ENCODE measurements at regions not wholly inside any gene's neighbourhood (a gene's known extent, or its start where the extent isn't known, plus 50 kb on each side); places are given as distances from the start of the nearest gene placed in this dataset.
"Not testable (repeated sequence)": the region's sequence is repeated elsewhere in the genome, so short reads cannot be mapped to it uniquely, and the experiment has no call there.

DNA sequence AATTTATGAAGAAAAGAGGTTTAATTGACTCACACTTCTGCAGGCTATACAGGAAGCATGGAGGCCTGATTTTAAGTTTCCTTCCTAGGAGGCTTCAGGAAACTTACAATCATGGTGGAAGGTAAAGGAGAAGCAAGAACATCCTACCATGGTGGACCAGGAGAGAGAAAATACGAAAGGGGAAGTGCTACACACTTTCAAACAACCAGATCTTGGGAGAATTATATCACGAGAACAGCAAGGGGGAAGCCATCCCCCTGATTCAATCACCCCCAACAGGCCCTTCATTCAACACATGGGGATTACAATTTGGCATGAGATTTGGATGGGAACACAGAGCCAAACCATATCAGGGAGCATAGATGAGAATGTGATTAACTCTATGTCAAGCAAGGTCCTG is 121.0 kb downstream of the MTHFS start:
- no peak for DNase-seq

DNA sequence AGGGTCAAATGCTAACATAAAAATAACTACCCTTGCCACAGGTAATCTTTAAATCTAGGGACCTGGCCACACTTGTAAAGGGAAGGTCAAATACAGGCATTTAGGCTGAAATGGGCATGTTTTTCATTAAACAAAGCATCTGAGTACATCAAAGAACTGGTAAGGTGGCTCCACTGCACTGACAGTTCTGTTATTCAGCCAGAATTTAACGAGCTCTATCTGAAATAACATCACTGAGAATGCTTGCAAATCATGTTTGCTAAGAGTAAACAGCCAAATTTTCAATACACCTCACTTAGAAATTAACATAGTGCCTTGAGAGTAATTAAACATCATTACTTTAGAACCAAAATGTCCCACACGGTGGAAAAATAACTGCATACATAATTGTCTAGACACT is 118.9 kb downstream of the MTHFS start:
- no peak for DNase-seq

DNA sequence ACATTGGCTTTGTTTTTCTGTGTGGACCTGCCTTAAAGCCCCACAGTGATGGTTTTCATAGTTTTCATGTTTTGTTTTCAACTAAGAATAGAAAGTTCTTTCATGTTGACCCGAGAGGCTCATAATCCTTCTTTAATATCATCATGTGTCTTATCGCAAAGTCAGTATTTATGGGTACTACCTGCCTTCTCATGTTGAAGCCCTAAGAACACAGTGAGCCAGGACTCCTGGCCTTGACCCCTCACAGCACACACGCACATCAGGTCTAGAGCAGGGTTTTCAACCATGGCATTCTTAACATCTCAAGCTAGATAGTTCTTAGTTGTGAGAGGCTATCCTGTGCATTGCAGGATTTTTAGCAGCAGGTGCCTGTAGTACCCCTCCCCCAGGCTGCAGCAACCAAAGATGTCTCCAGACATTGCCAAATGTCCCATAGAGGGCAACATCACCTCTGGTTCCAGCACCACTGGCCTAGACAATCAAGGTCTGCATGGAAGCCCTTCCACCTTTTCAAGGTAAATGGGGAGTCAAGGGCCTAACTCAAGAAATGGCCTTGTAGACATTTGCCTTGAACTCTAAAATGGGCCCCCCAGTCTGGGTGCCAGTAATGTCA is 118.3 kb downstream of the MTHFS start:
- DNase-seq: no peak

DNA sequence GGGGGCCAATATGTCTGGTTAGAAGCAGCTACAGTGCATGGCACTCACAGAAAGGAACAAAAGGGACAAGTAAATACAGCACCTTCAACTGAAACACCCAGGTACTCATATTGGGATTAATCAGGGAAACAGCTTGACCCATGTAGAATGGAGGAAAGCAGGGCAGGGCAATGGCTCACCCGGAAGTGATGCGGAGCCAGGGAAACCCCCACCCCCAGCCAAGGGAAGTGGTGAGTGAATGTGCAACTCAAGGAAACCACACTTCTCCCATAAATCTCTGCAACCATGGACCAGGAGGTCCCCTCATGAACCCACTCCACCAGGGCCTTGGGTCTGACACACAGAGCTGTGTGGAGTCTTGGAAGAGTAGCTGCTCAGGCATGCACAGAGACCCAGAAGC is 117.1 kb downstream of the MTHFS start:
- DNase-seq: no peak

DNA sequence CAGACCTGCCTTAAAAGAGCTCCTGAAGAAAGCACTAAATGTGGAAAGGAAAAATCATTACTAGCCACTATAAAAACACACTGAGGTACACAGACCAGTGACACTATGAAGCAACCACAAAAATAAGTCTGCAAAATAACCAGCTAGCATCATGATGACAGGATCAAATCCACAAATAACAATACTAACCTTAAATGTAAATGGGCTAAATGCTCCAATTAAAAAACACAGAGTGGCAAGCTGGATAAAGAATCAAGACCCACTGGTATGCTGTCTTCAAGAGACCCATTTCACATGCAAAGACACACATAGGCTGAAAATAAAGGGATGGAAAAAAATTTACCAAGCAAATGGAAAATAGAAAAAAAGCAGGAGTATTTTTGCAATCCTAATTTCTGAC is 114.5 kb downstream of the MTHFS start:
- not testable (repeated sequence) for DNase-seq

Measured in stimulated activated CD4-positive, alpha-beta T cell treated with anti-CD3 and anti-CD28 coated beads, Interleukin-12 subunit alpha, Interleukin-12 subunit beta, amount 100 ng/mL, for 4 hours (primary cell).